ENCODE measurements at regions not wholly inside any gene's neighbourhood (a gene's known extent, or its start where the extent isn't known, plus 50 kb on each side); places are given as distances from the start of the nearest gene placed in this dataset.
"Not testable (repeated sequence)": the region's sequence is repeated elsewhere in the genome, so short reads cannot be mapped to it uniquely, and the experiment has no call there.

DNA sequence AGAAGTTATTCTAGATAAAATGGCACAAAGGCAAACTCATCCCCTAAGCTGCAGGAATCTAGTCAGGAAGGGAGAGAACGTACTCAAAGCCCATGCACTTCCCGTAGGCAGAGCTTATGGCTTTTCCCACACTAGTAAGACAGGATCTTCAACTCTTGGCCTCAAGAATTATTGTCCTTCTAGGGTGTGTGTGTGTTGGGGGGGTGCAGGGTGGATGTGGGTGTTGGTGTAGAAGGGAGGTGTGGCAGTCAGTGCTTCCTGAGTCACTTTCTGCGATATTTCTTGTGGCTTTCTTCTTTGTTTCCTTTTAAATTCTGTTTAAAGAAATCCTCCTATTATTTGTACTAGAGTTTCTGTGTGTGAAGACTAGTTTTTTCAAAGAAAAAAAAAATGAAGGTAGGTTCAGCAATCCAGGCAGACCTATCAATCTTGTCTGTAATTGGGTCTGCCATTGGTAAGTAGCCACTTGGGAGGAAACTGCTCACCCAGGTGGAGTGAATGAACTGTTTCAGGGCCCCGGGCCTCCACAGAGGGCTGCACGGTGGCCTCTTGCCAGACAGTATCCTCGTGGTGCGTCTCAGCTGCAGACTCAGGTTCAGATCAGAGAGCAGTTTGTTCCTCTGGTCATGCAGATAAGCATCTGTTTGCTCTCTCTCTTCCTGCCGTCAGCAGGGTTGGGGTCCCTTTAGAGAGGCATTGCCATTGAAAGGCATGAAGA lies 131.9 kb downstream of the NPR3 start:
- DNase-seq: peak; percentile 38

GRCh38 chr5:32843531-32843895 lies 132.4 kb downstream of the NPR3 start:
- DNase-seq: no peak

DNA sequence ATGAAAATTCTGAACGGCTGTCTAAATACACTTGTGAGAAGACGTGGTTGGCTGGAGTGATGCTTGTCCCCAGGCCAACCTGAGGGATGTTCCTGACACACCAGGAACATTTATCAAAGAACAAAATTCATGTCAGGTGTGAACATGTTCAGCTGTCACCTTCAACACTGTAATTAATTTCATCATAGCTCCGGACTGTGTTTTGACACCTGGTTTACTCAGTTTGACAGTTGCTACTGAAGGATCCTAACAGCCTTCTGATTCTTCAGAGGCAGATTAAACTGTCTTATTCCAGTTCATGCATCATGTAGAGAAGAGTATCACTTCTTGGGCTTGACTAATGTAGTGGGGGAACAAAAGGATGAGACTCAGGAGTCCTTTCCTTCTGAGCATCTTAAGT lies 134.1 kb downstream of the NPR3 start:
- DNase-seq: no peak

- no peak for DNase-seq
Measured at GRCh38 chr5:32848120-32848519, 137.0 kb downstream of the NPR3 start.

- DNase-seq: no peak
Measured at GRCh38 chr5:32848681-32849080, 137.6 kb downstream of the NPR3 start.

DNA sequence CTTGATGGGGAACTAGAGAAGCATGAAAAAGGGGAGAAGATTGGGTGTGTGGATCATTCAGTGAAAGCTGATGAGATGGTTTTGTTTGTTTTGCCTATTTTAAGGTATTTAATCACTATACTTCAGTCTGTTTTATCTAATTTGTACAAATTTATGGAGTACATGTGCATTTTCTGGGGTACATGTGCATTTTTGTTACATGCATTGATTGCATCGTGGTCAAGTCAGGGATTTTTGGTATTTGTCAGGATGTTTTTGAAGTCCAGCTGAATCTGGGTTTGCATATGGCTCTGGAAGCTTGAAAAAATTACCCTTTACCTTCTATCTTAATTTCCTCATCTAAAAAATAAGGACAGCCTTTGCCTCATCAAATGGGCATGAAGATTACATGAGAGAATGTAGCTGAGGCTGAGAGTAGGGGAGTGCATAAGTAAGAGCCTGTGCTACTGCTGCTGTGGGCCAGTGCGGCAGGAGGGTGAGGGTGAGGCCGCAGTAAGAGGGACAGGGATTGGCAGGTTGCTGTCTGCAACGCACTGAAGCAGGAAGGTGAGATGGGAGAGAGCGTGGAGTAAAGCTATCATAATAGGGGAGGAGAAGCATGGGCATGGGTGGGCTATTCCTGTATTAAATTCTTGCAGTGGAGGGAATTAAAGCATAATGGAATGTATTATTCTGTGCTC lies 139.8 kb downstream of the NPR3 start:
- DNase-seq: no peak

GRCh38 chr5:32851559-32852173 lies 140.5 kb downstream of the NPR3 start:
- DNase-seq: no peak

DNA sequence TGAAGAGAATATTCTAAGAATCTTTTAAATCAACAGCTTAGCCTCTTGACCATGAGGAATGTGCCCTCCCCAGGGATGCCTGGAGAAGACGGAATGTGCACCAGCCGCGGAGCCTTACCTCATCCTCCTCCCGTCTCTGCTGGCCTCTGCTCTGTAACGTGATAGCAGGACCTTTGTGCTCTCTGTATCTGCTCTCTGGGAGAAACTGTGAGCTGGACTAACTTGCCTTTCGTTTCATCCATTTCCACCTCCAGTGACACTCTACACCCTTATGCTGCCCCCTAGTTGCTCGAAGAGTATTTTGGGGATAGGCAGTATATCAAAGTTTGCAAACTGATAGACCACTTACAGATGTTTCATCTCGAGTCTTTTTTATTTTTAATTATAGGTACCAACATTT lies 141.4 kb downstream of the NPR3 start:
- DNase-seq: no peak

GRCh38 chr5:32852976-32853375 lies 141.9 kb downstream of the NPR3 start:
- DNase-seq: no peak

- no peak for DNase-seq
Measured at GRCh38 chr5:32854473-32854872, 143.4 kb downstream of the NPR3 start.

DNA sequence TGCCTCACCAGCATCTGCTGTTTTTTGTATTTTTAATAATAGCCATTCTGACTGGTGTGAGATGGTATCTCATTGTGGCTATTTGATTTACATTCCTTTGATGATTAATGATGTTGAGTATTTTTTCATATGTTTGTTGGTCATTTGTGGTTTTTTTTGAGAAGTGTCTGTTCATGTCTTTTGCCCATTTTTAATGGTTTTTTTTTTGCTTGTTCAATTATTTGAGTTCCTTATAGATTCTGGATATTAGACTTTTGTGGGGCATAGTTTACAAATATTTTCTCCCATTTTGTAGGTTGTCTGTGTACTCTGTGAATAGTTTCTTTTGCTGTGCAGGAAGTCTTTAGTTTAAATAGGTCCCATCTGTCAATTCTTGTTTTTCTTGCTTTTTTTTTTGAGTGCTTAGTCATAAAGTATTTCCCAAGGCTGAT lies 148.1 kb downstream of the NPR3 start:
- no peak for DNase-seq

- no peak for DNase-seq
Measured at GRCh38 chr5:32865475-32865874, 154.4 kb downstream of the NPR3 start.

DNA sequence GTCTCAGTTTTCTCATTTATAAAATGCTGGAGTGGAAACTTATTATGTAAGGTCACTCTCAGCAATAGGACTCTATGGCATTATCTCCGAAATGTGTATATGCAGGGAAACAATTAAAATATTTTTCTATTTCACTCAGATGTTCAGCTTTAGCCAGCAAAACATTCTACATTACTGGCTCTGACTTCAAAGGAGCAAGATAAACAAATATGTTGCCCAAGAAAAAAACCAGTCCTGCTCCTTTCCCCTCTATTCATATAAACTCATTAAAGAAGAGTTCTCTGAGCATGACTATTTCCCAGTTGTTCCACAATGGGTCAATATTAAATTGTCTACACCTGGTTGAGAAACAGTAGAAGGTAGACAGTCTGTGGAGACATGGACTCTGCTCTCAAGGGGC lies 155.0 kb downstream of the NPR3 start:
- no peak for DNase-seq

- DNase-seq: no peak
Measured at GRCh38 chr5:32869216-32869615, 158.1 kb downstream of the NPR3 start.

GRCh38 chr5:32876791-32877190 lies 165.7 kb downstream of the NPR3 start:
- no peak for DNase-seq

- not testable (repeated sequence) for DNase-seq
Measured at GRCh38 chr5:32879364-32879763, 168.2 kb downstream of the NPR3 start.

GRCh38 chr5:32880796-32881195 lies 169.7 kb downstream of the NPR3 start:
- DNase-seq: no peak

DNA sequence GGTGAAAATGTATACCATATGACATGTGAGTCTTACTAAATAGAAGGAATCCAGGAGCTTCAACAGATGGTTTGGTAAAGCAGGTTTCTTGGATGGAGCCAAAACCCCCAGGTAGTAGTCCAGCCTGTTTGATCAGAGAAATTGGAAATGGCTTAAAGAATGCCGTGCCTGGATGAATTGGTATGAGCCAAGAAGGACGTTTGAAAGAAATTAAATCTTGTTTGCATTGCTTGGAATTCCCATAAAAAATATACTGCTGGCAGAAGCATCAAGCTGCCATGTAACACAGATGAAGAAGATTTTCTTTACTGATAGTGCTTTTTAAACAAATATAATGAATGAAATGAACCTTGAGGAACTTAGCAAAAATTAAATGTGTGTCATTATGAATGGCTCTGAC lies 176.3 kb downstream of the NPR3 start:
- DNase-seq: no peak

DNA sequence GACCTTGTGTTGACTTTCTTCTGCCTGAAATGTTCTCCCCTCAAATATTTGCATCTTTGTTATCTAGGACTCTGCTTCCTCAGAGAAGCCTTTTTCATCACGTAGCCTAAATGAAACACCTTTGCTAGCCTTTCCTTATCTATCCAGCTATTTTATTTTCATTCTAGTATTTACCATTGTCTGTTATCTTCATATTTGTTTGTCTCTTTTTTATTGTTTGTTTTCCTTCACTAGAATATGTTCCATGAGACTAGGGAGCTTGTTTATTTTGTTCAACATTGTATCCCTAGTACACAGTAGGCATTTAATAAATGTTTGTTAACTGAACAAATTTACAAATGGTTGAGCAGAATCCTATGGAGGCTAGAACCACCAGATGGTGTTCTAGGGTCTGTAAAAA lies 178.0 kb downstream of the NPR3 start:
- no peak for DNase-seq

- no peak for DNase-seq
Measured at GRCh38 chr5:32903613-32904012, 192.5 kb downstream of the NPR3 start.

DNA sequence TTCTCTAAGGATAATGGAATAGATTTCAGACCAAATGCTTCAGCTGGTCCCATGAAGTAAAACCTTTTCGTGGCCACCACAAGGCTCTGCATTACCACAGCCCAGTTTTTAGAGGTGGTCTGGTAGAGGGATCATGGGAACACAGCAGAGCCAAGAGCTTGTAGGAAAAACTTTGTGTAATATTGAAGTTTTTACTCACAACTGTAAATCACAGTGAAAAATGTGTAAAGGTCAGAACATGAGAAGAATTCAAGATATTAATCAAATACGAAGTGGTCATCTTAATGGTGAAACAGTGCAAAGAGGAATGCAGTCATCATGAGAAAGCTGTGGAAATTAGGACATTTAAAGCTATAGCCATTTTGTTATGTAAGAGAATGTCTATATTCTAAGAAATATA lies 197.5 kb downstream of the NPR3 start:
- no peak for DNase-seq

DNA sequence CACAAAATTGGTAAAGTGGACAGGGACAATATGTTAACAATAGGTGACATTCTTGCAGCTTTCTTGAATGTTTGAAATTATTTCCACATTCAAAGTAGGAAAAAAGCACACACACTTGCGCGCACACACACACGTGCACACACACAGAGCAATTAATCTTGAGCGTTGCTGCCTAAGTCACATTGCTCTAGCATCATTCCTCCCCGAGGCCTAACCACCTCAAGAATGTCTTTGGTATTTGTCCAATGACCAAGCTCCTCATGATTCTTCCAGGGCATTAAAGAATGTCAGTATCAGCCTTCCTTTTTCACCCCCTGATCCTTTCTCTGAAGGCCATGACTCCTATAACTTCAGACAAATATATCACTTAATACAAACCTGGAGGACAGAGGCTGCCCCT lies 198.1 kb downstream of the NPR3 start:
- DNase-seq: no peak

- DNase-seq: no peak
Measured at GRCh38 chr5:32916648-32917047, 205.5 kb downstream of the NPR3 start.

DNA sequence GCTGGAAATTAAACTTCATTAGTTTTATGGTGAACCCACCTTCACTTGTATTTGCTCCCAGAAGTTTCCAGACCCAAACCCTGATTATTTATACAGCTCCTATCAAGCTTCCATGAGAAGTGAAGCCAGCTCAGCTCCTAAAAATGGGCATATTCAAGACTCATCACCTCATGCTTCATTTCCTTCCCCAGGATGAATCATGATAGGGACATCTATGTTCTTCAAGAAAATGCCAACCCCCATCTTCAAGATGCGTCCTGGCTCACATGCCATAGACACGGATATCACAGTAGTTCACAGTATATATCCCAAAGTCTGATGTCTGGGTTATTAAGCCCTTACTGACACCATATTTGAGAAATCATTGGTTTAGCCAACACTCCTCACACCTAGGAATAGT lies 217.6 kb downstream of the NPR3 start:
- DNase-seq: no peak

Data from KG1 (cell line).